ENCODE measurements at regions not wholly inside any gene's neighbourhood (a gene's known extent, or its start where the extent isn't known, plus 50 kb on each side); places are given as distances from the start of the nearest gene placed in this dataset.

DNA sequence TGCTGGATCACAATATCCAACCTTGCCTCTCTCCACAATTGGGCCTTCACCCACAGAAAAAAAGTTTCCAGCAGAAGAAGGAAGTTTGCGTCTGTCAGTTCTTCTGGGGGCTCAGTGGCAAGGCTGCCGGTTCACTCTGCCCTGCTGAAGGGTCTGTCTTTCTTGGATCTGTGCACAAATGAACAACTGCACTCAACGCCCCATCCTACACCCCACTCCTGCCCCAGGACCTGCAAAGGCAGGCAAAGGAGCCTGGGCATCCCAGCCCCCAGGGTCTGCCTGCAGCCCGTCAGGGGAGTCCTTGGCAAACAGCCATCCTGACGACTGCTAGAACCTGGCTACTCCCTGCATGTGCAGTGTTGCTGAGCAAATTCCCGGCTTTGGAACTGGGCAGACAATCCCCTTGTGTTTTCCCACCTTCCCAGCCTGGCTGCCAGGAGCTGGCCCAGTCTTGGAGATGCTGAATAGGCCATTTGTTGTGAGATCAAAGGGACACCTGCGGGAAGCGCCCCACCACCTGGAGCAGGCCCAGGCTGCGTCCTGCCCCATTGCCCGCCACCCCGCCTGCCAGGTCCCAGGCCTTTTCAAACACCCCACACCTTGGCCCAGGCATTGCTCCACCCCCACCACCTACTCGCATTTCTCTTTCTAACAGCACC is 311.9 kb downstream of the BCL11B start:
- DNase-seq = no peak

DNA sequence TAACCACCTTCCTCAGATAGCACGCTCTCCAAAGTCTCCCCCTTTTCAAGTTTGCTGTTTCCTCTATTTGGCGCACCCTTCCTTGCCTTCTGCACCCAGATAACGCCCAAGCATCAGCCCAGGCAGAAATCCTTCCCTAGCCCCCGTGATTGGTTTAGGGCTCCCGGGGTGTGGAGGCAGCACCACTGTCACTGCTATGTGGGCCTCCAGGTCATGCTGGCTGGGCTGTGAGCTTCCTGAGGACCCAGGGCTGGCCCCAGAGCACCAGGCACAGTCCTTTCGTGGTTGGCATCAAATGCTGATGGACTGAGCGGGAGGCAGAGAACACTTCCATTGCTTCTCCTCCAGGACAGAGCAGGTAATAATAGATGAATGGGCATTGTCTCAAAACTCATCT is 311.4 kb downstream of the BCL11B start:
- DNase-seq = no peak

DNA sequence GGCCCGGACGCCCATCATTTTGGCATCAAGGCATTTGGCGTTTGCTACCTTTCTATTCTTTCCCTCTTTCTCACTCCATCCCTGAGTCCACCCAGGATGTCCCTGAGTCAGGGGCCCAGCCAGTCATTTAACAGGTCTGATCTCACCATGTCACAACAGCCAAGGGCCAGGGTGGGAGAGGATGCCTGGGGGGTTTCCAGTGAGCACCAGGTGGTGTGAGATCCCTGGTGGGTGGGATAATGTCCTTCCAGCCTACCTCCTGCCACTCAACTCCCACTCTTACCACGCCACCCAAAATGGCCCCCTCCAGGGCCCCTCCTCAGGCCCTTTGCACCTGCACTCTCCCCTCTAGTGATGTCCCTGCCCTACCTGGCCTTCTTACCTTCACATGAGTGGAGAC is 310.8 kb downstream of the BCL11B start:
- DNase-seq = no peak

DNA sequence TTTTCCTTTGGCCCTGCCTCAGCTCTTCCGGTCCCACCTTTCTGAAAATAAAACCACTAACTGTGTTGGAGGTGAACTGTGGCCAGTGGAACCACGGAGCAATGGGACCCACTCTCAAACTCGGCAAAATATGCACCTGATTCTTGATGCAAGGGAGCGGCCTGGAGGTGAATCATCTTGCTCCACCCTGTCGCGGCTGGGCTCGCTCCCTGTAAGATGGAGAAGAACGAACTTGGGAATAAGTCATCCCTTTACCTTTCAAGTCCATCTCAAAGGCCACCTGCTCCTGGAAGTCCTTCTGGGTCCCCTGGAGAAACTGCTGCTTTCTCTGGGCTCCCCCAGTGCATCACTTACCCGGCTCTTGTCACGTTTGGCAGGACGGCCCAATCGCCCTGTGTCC is 309.9 kb downstream of the BCL11B start:
- no peak for DNase-seq

DNA sequence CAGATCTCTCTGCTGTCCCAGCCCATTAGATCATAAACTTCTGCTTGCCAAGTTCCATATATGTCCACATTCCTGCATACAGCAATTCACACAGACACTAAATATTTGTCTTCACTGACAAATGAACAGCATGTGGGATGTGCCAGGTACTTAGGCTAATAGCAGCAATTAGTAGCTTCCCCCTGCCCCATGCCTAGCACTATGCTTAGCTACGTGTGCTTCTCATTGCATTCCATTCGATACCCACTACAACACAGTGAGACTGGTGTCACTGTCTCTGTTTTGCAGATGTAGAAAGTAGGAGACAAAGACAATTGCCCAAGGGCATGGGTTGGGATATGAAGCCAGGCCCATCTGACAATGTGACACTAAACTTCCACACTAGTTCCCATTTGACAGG is 308.4 kb downstream of the BCL11B start:
- DNase-seq = no peak

DNA sequence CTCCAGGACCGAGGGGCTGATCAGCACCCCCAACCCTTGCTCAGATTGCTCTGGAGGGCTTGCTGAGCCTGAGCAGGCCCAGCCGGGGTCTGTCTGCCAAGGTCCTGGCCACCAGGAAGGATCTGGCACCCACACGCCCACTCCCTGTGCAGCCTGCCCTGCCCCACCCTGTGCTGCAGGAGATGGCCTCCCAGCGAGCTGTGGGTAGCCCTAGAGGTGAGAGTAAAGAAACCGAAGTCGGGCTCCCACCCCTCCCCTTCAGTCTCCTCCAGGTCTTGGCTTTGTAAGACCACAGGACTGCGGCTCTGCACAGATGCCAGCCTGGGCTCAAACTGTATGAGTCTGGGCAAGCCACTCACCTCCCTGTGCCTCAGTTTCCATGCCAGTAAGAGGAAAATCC is 307.8 kb downstream of the BCL11B start:
- no peak for DNase-seq

DNA sequence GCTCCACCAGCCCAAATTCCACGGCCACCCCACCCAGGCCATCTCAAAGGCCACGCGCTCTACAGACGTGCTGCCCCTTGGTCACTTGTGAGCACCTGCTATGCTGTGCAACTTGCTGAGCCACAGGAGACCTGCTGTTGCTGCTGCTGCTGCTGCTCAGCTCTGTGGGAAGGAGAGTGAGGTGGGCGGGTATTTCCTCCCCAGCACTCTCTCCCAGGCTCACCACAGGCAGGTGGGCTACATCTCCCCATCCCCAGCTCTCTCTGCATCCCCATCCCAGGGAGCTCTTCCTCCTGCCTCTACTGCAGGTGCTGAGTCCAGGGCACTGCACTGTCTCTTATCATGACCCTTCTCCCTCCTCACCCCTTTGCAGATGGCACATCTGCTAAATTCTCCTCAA is 306.9 kb downstream of the BCL11B start:
- no peak for DNase-seq

DNA sequence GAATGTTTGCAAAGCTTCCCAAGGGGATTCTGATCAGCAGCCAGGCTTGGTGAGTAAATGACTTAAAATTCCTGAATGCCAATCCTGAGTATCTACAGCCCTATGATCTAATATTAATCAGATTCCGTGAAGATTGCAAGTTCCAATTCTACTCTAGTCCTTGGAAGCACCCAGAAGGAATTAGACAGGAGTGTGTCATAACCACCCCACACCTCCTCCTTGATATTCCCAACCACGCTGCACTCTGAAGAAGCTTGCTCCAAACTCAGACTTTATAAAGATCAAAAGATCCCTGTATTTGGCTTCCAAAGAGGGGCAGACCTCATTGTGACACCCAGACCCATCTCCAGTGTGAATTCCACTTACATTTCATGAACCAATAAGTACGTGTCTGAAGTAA is 306.0 kb downstream of the BCL11B start:
- no peak for DNase-seq

DNA sequence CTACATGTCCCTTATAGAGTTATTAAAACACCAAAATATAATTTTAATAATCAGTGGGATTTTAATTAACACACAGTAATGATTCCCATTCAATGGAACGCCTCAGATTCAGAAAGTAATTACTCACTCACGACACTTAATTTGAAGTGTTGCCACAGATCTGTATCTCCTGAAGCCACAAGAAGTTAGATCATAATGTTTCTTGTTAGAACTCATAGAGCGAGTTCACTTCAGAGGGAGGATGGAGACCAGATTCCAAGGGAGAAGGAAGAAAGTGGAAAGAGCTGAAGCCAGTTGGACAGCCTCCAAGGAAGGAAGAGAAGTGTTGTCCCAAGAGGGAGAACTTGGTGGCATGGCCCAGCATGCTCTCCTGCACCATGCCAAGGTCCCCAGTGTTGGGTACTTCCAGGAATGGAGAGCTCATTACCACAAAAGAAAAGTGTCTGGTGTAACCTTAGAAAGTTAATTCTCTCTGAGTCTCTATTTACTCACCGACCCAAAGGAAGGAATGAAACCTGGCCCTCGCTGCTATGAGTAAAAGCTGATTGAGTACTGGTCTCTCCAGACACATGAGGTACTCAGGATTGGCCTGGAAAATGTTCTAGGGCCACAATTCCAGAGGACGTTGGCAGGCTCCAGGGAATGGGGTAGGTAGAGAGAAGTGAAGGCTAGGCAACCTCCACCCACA is 305.4 kb downstream of the BCL11B start:
- DNase-seq = no peak

DNA sequence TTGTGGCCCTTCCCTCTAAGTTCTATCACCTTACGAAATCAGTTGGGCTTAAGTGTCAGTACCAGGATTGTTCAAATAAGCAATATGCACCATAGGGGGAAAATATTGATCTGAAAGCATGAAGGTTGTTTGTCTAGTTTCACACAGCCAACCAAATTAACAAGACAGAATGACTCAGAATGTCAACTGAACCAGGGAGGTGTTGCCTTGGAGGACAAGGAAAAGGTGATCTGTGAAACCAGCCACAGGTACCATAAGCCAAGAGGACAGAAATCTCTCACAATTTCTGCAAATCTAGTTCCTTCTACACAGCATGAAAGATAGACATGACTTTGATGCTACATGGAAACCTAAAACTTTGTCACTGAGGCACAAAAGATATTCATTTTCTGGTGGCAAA is 297.9 kb downstream of the BCL11B start:
- DNase-seq = no peak

DNA sequence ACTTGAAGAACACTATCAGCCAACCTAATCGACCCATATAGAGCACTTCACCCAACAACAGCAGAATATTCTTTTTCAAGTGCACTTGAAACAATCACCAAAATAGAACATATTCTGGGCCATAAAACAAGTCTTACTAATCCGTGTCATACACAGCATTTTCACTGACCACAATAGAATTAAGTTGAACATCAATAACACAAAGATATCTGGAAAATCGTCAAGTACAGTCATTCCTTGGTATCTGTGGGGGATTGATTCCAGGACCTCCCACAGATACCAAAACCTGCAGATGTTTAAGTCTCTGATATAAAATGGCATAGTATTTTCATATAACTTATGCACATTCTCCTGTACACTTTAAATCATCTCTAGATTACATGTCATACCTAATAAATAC is 295.7 kb downstream of the BCL11B start:
- no peak for DNase-seq

DNA sequence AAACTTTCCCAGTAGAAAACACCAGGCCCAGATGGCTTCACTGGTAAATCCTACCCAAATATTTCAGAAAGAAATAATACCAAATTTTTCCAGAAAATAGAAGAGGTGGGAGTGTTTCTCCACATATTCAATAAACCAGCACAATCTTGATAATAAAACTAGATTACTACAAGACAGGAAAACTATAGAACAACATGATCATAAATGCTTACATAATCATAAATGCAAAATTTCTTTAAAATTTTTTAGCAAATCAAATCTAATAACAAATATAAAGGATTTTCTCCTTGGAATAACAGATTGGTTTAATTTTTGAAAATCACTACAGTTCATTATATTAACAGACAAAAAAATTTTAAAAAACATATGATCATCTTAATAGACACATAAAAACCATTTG is 294.5 kb downstream of the BCL11B start:
- no peak for DNase-seq

DNA sequence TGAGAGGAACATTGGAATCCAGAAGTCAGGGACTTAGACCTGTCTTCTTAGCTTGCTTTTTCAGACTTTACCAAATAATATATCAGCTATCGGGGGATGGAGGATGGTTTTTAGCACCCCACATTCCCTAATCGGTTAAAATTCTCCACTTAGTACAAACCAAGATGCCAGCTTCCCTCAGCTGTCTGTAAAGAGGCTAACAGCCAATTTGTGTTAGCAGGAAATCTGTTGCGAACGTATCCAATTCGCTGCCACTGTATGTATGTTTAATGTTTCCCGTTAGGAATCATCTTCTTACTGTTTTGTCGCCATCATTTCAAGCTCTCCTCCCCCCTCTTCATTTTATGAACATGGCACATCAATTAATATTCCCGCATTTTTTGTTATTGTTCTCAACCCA is 289.0 kb downstream of the BCL11B start:
- DNase-seq = no peak

DNA sequence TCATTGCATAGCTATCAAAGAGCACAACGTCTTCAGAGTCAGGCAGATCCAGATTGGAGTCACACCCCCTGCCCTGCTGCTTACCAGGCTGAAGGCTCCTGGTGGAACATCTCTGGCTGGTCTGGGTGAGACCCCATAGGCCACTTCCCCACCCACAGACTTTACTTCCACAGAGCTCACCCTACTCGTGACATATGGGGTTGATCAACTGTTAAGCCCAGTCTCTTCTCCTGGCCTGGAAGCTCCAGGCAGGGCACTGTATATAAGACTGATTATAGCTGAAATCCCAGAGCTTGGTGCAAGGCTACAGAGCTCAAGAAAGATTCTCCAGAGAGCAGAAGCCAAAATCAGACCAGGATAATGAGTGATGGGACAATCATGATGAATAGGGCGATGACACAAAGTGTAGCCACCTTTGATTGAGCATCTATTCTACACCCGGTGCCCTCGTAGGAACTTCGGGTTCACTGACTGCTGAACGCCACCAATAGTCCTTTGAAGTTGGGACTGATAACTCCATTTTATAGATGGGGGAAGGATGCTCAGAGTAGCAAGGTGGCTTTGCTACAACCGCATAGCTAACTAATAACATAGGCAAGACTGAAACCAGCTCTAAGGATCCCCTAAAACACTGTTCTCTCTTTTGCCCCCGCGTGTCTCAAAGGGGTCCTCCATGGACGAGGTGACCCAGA is 287.8 kb downstream of the BCL11B start:
- no peak for DNase-seq

DNA sequence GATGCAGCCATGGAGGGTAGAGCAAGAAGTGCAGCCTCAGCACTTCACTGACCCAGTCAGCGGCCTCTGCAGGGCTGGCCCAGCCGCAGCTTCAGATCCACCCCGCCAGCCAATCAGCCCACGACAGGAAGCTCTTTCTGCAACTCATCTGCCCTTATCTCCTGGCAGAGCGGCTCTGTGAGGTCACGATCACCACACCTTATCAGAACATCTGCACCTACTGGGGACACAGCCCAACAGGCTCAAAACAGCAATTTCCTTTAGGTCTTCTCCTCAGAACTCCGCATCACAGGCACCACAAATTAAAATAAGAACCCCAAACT is 287.3 kb downstream of the BCL11B start:
- no peak for DNase-seq

DNA sequence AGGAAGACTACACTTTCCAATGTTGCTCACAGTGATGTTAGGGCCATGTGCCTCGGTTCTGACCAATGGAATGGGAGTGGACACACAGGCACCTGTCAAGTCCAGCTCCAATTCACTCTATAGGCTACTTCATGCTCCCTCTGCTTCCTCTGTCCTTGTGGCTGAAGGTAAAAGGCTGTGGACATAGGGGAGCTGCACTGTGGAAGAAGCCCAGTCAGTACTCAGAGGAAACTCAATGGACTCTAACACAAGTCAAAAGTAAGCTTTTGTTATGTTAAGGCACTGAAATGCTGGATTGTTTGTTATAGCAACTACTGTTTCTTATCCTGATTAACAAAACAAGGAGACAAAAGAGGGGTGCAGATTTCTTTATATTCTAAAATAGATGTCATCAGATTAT is 278.2 kb downstream of the BCL11B start:
- DNase-seq = no peak

DNA sequence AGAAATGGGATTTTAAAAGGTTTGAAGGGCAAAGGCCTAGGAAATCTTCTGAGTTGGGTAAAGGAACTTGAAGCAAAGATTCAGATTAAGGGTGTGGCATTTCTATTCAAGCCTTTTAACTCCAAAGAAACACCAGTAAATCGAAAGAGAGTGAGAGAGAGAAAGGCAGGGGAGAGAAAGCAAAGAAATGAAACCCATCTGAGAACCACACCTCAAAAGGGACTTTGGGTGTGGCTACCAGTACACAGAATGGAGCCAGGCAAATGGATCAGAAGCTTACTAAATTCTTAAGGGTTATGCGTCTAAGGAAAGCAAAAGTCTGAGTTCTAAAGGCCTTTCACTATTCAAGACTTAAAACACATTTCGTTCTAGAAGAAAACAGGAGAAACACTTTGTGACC is 277.4 kb downstream of the BCL11B start:
- DNase-seq = no peak

DNA sequence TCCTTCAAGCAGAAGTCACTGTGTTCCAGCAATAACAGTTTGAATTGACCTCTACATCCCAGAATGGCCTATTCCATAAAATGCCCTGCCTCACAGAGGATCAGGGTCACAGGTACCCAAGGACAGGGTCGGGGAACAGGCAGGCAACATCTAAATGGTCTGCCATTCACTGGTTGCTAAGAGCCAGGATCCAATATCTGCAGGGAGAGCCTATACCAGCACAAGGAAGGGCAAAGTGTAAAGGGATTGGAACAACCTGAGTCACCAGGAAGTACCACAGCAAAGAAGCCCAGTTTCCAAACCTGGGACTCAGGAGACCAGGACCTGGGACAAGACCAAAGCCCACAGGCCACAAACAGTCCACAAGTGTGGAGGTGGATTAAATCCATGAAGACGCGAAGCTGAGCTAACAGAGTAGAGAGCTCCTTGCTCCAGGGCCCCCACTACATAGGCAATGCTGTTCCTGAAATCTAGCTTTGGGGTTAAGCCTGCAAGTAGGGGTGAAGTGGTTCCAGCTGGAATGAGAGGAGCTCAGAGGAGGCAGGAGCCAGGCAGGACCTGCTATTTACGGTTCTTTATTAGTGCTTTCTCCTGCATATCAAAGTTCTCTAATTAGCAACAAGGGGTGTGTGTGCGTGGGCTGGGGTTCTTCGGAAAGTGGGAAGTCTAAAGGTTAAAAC is 274.3 kb downstream of the BCL11B start:
- DNase-seq = no peak

DNA sequence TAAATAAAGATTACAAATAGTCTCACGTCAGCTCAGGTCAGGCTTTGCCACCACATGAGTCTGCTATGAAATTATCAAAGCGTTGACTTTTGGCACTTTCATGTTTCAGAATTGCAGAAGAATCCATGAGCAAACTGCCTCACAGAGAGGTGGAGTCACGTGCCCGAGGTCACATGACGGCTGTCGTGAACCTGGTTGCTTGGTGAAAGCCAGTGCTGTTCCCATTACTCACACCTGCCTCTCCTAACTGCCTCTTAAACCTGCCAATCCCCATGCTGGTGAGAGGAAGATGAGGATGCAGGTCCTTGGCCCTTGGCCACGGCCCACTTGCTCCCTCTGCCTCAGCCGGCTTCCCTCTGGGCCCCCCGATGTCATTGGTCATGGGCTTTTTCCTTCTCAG is 272.7 kb downstream of the BCL11B start:
- no peak for DNase-seq

DNA sequence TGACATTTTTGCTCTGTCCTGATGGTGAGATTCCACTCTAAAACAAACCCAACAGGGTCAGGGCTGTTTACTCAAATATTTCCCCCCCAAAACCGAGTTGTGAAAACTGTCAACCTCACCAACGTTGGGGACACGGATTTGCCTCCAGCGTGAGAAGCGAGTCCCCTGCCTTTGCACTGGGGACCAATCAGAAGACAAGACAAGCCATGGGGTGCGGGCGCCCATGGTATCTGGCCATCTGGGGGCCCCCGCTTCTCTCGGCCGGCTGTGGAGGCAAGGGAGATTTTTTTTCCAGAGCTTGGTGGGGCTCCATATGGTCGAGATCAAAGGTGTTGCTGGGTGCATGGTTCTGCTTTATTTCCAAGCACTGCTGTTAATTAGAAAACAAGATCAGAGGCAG is 272.1 kb downstream of the BCL11B start:
- DNase-seq = no peak

DNA sequence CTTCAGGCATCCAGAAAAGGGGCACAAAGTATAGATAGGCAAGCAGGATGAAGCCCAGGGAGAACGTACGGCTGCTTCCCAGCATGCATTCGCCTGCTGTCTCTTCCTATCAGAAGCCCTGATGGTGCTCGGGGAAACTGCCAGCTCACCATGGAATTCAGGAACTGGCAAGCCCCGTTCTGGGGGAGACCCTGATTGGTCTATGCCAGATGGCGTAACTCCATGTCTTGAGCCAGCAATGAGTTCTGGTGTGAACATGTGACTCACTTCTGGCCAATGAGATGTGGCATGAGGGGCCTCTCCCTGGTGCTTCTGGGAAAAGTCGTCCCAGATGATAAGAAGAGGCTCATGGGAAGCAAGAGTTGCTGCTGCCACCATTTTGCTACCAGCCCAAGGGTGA is 270.8 kb downstream of the BCL11B start:
- DNase-seq = no peak

DNA sequence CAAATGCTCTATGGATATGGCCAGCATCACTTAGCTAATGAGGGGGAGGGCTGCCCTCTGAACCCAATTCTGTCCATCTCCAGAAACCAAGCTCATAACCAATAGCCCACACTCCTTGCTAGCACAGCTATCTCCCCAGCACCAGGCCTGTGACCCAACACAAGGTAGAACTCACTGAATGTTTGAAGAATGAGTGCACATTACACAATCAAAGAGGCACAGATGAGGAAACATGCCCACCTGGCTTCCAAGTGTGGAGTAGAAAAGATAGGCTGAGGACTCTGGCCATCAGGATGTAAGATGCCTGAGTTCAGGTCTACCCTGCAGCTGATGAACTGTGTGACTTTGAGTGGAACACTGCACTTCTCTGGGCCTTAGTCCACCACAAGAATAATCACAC is 268.4 kb downstream of the BCL11B start:
- DNase-seq = no peak

DNA sequence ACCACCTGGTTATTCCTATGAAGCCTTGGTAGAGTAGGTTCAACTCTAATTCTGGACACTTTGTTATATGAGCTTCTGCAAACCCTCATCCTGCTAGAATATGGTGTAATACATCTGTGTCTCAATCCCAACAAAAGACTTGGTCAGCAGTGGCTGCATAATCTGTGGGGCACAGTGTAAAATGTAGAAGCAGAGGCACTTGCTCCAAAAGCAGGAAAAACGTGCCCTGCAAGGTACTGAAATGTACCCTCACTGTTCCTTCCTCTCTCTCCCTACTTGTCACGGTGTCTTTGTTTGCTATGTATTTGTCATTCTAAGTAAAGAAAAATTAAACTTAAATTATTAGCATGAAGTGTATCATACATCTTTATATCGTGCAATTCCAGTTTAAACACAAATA is 267.9 kb downstream of the BCL11B start:
- DNase-seq = no peak

DNA sequence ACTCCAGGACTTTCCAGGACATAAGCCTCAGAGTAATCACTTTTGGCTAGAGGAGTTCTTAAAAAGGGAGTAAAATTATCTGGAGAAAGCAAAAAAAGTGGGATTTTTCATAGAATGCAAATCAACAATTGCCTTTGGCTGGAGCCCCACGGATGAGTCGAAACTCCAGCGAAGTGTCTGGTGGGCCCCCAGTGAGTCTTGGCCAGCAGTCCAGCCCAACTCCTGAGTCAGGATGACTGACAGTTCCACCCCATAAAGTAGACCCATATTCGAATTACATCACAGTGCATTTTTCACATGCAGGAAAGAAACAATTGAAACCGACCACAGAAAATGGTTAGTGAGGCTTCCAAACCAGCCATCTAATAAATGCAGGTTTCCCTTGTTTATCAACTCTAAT is 265.7 kb downstream of the BCL11B start:
- DNase-seq = no peak
